ENCODE measurements at regions not wholly inside any gene's neighbourhood (a gene's known extent, or its start where the extent isn't known, plus 50 kb on each side); places are given as distances from the start of the nearest gene placed in this dataset.

DNA sequence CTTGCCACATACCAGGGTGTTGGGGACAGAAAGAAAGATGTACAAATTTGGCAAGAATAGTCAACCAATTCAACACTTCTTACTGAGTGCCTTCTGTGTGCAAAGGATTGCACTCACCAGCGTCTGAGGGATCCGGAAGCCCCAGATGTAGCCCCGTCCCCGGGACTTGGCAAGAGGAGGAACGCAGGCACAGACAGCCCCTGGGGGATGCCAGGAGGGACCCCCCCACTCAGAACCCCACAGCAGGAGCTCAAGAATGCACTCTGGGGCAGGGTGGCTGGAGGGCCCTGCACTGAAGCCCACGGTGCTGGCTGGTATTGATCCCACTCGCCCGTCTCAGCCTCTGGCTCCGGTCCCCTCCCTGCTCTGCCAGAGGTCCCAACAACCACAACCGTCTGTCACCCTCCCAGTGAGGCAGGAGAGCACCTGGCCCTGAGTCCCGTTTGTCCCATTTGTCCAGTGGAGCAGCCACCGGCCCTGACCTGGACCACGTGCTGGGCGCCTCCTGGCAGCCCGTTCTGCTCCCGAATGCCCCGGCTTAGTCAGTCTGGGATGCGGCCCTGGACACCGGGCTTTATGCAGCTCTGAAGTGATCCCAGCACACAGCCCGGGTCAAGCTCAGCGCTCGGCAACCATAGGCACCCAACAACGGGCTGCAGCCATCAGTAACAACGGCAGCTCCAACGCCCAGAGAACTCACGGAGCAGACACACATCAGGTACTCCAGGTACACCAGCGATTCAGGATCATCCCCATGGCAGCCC, 128.7 kb downstream of the DLL1 start:
- Histone ChIP-seq H3K9me3 (no peaks in the 10 kb centered on the region), H3K4me3 (no peak overlapping the region), H3K36me3 (no peaks in the 10 kb centered on the region), H3K27me3 (no peaks in the 10 kb centered on the region)
- no peak for DNase-seq

DNA sequence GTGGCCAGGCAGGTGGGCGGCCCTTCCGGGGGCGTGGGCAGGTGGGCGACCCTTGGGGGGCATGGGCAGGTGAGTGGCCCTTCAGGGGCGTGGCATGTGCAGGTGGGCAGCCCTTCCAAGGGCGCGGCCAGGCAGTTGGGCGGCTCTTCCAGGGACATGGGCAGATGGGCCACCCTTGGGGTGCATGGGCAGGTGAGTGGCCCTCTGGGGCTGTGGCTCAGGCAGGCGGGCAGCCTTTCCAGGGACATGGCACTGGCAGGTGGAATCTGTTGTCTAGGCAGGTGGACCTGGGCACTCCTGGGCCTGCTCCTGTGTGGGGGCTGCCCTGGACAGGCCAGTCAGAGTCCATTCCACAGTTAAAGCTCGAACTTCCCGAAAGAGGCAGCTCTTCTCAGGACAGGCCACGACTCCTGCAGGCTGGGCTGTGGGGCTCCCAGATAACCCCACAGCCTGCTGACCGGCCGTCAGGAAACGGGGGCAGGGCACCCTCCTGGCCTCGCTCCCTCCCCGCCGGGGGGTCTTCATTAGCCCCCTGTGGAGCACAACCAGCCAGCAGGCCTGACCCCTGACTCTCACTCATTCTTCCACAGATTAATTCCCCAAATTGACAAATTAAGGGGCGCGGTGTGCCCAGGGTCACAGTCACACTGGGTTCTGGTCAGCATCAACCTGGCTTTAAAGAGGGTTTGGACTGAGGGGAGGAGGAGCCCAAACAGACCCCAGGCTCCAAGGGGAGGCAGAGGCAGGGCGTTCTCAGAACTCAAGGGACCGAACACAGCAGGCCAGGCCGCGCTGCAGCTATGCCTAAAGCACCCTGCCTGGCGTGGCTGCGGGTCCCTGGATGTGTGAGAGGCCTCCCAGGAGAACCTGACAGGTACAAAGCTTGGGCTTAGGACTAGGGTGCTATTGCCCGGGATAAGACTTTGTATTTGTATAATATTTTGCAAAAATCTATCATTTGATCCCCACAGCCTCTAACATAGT, 130.0 kb downstream of the DLL1 start:
- DNase-seq, result no peak
- Histone ChIP-seq H3K9me3 (no peaks in the 10 kb centered on the region), H3K36me3 (no peaks in the 10 kb centered on the region)

DNA sequence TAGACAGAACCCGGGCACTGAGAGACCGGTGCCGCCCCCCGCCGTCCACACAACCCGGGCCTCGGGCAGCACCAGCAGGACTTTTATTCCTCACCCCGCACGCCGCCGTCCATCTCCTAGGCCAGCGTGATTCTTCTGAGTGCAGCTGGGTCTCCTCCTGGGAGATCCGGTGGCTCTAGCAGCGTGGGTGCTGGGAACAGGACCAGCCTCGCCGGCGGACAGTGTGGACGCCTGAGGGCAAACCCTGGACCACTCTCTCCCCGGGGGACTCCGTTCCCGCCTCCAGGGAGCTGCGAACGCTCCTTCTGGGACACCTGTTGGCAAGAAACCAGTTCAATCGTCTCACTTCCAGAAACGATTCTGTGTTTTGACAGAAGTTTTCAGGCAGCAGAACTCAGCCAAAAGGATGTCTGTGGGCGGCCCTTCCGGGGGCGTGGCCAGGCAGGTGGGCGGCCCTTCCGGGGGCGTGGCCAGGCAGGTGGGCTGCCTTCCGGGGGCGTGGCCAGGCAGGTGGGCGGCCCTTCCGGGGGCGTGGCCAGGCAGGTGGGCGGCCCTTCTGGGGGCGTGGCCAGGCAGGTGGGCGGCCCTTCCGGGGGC, 130.7 kb downstream of the DLL1 start:
- DNase-seq, result no peak
- H3K9me3 ChIP-seq, result no peaks in the 10 kb centered on the region
- H3K4me3 ChIP-seq, result no peak overlapping the region
- H3K36me3 ChIP-seq, result no peaks in the 10 kb centered on the region
- H3K27me3 ChIP-seq, result no peaks in the 10 kb centered on the region

More for the DNA sequence above, 130.0 kb downstream of the DLL1 start:
- no peak overlapping the region for H3K4me3 ChIP-seq
- H3K27me3 ChIP-seq, result no peaks in the 10 kb centered on the region

DNA sequence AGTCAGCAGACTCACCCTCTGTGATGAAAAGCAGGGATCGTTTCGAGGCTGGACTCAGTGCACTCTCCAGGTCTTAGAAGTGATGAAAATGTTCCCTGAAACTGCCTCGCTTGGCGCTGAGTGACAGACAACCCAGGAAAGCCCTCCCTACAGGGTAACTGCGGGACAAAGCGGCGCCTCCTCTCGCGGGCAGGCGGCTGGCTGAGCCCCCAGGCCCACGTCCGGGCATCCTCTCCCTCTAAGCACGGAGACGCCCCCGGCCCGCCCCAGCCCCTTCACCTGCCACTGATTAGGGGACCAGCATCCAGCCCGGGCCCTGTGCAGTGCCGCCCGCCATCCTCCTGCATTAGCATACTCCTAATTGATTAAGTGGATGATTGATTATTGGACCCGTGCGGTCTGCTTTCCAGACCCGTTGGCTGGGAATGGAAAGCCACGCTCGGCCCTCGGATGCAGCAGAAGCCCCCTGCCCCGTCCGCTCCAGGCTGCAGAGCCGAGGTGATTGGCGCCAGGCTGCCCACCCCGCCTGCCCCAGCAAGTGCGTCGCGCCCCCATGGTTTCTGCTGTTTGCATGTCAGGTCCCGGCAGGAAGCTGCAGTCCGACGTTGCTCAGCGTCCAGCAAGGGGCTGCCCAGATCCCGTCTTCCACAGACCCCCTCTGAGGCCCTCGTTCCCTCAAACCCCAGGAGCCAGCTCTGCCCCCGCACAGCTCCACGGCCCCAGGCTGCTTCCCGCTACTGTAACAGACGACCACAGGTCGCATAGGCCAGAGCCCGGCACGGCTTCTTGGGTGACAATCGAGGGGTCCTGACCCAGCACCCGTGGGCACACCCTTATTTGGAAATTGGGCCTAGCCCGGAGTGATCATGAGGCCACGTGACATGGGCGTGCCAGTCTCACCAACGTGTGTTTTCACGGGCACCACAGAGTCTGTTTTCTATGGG, 131.6 kb downstream of the DLL1 start:
- Histone ChIP-seq H3K9me3 (no peaks in the 10 kb centered on the region), H3K36me3 (no peaks in the 10 kb centered on the region), H3K4me3 (no peak overlapping the region), H3K27me3 (no peaks in the 10 kb centered on the region)
- DNase-seq, result no peak

DNA sequence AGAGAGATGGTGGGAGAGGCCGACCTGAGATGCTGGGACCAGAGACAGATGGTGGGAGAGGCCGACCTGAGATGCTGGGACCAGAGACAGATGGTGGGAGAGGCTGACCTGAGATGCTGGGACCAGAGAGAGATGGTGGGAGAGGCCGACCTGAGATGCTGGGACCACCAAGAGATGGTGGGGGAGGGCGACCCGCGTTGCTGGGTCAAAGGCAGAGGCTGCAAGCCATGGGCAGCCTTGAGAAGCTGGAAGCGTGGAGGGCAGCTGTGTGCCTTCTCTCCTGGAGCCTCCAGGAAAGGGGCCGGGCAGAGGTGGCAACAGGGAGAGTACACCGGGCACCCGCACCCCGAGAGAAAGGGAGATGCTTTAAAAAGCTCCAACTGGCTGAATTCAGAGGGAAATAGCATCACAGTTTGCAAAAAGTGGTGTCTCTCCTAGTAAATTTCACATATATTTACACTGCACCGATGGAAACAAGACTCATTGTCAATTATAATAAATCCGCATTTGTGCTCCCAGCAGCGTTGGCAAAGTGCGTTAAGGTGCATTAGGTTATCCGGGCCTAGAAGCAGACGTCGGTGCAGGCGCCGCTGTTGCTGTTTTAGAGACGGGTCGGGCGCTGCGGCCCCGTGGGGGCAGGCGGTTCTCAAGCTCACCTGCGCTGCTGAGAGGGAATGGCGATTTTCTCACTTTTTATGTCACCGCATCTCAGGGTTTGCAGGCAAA, 132.4 kb downstream of the DLL1 start:
- H3K9me3 ChIP-seq, result no peaks in the 10 kb centered on the region
- no peaks in the 10 kb centered on the region for H3K36me3 ChIP-seq
- no peak for DNase-seq
- H3K4me3 ChIP-seq, result no peak overlapping the region
- no peaks in the 10 kb centered on the region for H3K27me3 ChIP-seq

DNA sequence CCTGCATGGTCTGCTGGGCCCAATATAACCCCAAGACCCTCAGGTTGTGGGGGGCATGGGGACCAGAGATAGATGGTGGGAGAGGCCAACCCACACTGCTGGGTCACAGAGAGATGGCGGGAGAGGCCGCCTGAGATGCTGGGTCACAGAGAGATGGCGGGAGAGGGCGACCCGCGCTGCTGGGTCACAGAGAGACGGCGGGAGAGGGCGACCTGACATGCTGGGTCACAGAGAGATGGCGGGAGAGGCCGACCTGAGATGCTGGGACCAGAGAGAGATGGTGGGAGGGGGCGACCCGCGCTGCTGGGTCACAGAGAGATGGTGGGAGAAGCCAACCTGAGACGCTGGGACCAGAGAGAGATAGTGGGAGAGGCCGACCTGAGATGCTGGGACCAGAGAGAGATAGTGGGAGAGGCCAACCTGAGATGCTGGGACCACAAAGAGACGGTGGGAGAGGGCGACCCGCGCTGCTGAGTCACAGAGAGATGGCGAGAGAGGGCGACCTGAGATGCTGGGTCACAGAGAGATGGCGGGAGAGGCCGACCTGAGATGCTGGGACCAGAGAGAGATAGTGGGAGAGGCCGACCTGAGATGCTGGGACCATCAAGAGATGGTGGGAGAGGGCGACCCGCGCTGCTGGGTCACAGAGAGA, 133.2 kb downstream of the DLL1 start:
- Histone ChIP-seq H3K36me3 (no peaks in the 10 kb centered on the region), H3K9me3 (no peaks in the 10 kb centered on the region), H3K4me3 (no peak overlapping the region), H3K27me3 (no peaks in the 10 kb centered on the region)
- DNase-seq, result no peak

DNA sequence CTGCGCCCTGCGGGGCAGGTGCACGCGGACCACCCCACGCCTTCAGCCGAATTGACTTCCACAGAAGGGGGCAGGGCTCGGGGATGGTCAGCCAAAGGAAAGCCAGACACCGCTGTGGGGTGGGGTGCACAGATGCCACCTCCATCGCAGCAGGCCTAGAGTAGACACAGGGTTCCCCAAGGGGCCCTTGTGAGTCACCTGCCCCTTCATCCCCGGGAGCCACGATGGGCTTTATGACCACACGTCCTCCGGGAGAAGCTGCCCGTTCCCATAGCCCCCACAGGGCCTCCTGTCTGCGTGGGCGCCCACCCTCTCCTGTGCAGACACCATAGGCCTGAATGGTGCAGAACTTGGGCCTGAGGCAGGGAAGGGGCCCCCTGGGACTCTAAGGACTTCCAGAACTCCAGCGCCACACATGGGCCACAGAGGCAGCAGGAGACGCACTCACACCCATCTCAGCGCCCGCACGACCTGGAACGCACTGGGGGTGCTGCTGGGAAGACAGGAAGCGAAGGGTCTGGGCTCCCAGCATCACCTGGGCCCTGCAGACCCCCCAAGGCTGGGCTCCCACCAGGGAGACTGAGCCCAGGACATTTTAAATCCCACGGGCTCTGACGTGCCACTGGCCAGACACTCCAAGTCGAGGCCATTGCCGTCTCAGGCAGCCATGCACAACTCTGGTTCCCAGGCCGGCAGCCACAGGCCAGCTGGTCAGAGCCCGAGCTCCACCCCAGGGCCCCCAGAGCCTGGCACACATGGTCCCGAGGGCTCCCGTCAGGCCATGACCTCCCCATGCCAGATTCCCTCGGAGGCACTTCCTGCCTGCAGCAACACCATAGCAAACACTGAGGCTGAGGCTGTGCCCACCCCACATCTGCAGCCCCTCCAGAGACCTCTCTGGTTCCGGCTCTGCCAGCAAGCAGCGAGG, 134.2 kb downstream of the DLL1 start:
- Histone ChIP-seq H3K36me3 (no peaks in the 10 kb centered on the region), H3K4me3 (no peak overlapping the region), H3K9me3 (no peaks in the 10 kb centered on the region), H3K27me3 (no peaks in the 10 kb centered on the region)
- no peak for DNase-seq

DNA sequence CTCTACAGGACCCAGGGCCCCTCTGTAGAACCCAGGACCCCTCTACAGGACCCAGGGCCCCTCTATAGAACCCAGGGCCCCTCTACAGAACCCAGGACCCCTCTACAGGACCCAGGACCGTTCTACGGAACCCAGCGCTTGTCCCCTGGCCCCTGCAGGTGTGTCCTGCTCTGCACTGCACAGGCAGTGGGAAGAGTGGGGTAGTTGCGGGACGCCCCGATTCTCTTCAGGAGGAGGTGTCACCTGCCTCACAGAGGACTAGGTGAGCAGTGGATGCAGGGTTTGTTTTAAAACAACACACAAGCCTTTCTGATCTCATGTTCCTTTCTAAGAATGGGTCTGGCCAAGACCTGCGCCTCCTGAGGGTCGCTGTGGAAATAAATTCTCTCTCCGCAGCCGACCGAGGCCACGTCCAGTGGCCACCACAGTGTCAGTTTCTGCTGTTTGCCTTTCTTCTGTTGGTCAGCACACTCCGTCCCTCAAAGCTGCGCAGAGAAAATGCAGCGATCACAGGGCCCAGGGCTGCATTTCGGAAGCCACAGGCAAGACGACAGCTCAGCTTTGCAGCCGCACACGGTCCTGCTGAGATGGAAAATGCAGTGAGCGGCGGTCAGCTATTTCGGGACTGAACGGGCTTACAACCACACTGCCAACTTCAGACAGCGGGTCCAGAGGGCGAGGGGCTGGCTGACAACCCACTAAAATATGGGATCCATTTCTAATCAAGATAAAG, 135.2 kb downstream of the DLL1 start:
- Histone ChIP-seq H3K4me3 (no peak overlapping the region), H3K36me3 (no peaks in the 10 kb centered on the region), H3K27me3 (no peaks in the 10 kb centered on the region), H3K9me3 (no peaks in the 10 kb centered on the region)
- no peak for DNase-seq

DNA sequence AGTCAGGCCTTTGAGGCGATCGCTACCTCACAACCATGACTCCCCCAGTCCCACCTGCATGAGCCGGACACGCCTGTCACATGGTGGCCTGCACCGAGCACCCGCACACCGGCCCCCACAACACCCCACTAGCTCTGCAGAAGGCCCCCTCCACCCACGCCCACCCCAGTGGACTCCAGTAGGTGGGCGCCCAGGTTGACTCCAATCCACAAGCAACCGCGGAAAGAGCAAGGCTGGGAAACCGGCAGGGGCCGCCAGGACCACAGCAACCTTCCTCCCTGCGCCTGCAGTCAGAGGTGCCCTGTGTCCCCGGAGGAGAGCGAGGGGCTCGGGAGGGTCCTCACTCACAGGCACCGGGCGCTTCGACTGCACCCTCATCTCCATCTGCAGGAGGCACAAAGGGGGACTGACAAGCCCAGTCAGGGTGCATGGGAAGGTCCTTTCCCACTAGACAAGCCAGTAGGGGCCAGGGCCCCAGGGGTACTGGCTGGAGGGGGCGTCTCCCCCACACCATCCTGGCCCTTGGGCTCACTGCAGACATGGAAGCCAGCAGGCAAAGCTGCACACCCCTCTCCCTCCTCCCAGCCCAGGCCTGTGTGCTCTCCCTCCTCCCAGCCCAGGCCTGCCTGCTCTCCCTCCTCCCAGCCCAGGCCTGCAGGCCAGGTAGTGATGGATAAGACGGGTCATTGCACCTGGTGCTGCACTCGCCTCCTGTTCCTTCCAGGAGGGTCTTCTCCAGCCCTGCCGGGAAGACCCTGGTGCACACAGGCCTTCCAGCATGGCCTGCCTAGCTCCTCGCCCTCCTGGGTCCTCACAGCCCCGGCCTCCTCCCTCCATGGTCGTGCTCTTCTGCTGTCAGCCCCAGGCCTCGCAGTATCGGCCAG, 137.2 kb downstream of the DLL1 start:
- H3K9me3 ChIP-seq, result no peaks in the 10 kb centered on the region
- no peaks in the 10 kb centered on the region for H3K36me3 ChIP-seq
- H3K4me3 ChIP-seq, result no peak overlapping the region
- H3K27me3 ChIP-seq, result no peaks in the 10 kb centered on the region
- DNase-seq, result no peak

DNA sequence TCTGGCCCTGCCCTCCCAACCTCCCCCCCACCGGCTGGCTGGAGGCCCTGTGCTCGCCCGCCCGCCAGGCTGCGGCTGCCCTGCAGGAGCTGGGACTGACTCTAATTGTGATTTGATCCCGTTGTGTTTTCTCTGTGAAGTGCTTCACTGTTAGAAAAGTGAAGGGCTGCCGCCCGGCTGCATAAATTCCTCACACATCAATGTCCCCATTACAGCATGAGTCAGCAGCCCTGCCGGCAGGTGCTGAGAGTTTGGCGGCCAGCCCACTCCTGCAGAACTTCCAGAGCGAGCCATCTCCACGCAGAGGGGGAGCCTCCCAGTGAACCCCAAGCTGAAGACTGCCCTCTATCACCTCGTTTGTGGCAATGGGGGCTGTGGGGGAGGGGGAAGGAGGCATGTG, 137.9 kb downstream of the DLL1 start:
- no peak for DNase-seq

DNA sequence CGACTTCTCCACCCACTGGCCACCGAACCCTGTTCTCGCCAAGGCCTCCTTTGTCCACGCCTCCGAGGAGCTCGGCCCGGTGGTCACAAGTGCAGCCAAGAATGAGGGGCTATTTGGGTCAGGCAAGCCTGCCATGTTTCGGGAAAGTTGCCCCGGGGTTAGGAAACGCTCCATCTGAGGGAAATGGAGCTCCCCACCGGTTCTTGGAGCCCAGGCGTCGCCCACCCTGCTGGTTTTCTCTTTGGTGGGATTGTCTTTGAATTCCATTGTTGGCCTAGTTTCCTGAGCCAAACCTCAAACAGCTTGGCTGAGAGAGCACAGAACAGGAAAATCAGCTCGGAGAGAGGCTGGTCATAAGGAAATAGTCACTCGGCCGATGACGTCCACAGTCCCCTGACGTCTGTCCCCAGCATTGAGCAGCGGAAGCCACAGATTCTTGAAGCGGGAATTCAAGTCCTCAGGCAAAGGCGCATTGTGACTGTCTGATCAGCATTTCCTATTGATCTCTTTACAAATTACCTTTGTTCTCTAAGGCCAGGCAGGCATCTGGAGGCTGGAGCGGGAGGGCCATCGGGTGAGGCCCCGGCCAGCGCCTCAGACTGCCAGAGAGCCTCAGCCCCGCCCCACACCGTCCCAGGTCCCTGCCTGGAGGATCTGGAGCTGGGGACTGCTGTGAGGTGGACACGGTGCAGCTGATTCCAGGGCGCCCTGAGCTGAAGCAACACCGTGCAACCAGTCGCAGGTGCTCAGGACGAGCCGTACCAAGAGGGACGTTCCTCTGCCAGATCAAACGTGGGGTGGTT, 138.6 kb downstream of the DLL1 start:
- no peaks in the 10 kb centered on the region for H3K27me3 ChIP-seq
- no peaks in the 10 kb centered on the region for H3K36me3 ChIP-seq
- no peaks in the 10 kb centered on the region for H3K9me3 ChIP-seq
- no peak for DNase-seq
- no peak overlapping the region for H3K4me3 ChIP-seq

More for the DNA sequence above, 137.9 kb downstream of the DLL1 start:
- Histone ChIP-seq H3K4me3 (no peak overlapping the region), H3K9me3 (no peaks in the 10 kb centered on the region), H3K27me3 (no peaks in the 10 kb centered on the region), H3K36me3 (no peaks in the 10 kb centered on the region)

DNA sequence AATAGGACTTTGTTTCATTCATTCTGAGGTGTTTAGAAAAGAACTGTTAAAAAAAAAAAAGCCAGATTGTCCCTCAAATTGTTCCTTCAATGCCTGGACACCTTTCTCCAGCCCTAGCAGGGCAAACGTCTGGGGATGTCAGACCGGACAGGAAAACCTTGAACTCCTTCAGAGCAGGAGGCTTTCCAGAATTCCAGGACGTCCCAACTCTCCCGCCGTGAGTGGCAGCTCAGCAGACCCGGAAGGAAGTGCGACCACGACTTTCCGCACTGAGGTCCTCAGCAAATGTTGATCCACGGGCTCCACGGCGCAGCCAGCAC, 139.1 kb downstream of the DLL1 start:
- H3K4me3 ChIP-seq, result no peak overlapping the region
- H3K36me3 ChIP-seq, result no peaks in the 10 kb centered on the region
- no peaks in the 10 kb centered on the region for H3K27me3 ChIP-seq
- no peaks in the 10 kb centered on the region for H3K9me3 ChIP-seq
- no peak for DNase-seq
